LNCAP (cell line): ENCODE measurements at regions not wholly inside any gene's neighbourhood (a gene's known extent, or its start where the extent isn't known, plus 50 kb on each side); places are given as distances from the start of the nearest gene placed in this dataset.

ENCODE experiments used
- TF ChIP-seq, protein P1 (sequence below): fragments of 450-650 bp; IDR thresholded peaks from 2 replicates; pipeline ENCODE4 v1.5.1; 2017; ENCODE audit warnings: mild to moderate bottlenecking

DNA sequence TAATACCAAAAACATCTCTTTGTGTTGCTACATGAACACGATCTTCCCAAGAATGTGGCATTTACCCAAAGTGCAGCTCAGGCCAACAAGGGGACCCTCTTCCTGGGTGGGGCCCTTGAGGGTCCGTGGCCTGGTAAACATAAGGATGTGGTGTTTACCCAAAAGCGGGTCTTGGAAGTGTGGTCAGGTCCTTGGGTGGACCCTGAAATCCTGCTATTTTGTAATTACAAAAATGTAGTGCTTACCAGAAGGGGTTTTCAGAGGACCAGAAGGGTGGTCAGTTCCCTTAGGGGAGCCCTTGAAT is 87.8 kb upstream of the PRDM11 start:
- TF ChIP-seq, protein P1, sequence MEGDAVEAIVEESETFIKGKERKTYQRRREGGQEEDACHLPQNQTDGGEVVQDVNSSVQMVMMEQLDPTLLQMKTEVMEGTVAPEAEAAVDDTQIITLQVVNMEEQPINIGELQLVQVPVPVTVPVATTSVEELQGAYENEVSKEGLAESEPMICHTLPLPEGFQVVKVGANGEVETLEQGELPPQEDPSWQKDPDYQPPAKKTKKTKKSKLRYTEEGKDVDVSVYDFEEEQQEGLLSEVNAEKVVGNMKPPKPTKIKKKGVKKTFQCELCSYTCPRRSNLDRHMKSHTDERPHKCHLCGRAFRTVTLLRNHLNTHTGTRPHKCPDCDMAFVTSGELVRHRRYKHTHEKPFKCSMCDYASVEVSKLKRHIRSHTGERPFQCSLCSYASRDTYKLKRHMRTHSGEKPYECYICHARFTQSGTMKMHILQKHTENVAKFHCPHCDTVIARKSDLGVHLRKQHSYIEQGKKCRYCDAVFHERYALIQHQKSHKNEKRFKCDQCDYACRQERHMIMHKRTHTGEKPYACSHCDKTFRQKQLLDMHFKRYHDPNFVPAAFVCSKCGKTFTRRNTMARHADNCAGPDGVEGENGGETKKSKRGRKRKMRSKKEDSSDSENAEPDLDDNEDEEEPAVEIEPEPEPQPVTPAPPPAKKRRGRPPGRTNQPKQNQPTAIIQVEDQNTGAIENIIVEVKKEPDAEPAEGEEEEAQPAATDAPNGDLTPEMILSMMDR, result no peak

DNA sequence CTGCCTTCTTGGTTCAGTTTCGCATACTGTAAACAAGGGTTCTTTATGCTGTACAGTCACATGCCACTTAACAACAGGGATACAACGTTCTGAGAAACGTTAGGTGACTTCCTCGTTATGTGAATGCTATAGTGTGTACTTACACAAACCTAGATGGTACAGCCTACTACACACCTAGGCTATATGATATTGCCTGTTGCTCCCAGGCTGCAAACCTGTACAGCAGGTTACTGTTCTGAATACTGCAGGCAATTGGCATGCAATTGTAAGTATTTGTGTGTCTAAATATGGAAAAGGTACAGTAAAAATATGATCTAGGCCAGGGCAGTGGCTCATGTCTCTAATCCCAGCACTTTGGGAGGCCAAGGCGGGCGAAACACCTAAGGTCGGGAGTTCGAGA is 85.7 kb upstream of the PRDM11 start:
- TF ChIP-seq, protein P1, result no peak

DNA sequence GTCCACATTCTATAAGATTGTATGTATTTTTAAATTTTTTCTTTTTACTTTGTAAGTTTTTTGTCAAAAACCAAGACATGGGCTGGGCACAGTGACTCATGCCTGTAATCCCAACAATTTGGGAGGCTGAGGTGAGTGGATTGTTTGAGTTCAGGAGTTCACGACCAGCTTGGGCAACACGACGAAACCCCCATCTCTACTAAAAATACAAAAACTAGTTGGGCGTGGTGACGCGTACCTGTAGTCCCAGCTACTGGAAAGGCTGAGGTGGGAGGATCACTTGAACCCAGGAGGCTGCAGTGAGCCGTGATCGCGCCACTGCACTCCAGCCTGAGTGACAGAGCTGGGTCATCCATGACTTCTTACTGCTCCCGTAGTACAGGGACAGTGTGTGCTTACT is 84.8 kb upstream of the PRDM11 start:
- TF ChIP-seq, protein P1, result no peak

DNA sequence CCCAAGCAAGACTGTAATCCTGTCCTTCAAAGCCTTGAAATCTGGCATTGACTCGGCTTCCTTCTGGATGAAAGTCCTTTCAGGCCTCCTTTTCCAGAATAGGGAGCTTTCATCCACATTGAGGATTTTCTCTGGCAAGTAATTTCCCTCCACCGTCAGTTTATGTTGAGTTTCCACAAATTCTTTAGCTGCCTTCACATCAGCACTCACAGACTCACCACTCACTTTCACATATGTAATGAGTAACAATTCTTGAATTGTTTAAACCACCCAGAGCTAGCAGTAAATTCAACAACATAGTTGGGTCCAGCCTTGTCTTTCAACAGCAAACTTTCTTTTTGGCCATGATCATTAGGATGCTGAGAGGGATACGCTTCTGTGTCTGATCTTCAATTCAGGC is 84.3 kb upstream of the PRDM11 start:
- TF ChIP-seq, protein P1, result no peak

DNA sequence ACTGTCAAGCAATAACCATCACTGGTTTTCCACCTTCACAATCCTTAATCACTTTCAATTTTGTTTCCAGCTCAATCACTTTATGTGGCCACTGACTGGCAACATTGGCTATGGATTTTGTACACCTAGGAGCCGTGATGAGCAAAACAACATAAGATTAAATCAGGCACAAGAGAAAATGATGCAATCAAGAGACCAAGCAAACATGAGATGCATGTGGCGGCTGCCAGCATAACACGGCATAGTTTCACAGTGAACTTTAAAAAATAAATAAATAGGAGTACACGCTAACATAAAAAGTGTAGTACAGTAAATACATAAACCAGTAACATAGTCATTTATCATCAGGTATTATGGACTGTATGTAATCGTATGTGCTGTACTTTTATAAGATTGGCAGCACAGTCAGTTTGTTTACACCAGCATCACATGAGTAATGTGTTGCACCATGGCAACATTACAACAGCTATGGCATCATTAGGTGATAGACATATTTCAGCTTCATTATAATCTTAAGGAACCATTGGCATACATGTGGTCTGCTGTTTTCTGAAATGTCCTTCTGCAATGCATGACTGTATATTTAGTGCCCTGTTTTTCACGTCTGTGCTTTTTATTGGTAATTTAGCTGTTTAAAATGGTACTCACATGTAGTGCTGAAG is 83.3 kb upstream of the PRDM11 start:
- TF ChIP-seq, protein P1, result no peak

DNA sequence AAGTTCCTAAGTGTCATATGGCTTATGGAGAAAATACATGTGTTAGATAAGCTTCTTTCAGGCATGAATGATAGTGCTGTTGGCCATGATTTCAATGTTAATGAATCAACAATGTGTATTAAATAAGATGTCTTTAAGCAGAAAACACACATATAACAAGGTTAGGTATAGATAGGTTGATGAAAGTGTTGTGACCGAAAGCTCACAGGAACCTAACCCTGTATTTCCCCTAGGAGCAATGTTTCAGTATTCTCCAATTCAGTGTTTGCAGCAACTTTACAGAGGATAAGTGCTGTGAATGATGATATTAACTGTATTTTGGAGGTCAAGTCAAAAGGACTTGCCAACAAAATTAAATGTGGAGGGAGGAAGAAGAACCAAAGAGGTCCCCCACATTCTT is 82.8 kb upstream of the PRDM11 start:
- TF ChIP-seq, protein P1, result no peak

DNA sequence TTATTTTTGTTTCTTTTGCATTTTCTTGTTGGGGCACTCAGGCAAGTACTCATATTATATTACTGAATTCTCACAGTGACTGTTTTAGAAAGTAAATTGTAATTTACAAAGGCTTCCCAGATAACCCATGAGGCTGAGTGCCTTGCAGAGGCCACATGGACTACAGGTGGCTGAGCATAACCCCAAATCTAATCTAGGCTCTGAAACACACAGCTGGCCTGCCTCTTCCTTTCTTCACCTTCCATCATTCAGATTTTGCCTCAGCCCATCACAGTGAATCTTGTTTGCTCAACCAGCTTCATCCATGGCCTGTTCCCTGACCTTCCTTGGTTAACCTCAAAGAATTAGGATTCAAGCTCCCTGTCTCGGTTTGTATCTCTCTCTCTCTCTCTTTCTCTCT is 78.5 kb upstream of the PRDM11 start:
- TF ChIP-seq, protein P1, result no peak

DNA sequence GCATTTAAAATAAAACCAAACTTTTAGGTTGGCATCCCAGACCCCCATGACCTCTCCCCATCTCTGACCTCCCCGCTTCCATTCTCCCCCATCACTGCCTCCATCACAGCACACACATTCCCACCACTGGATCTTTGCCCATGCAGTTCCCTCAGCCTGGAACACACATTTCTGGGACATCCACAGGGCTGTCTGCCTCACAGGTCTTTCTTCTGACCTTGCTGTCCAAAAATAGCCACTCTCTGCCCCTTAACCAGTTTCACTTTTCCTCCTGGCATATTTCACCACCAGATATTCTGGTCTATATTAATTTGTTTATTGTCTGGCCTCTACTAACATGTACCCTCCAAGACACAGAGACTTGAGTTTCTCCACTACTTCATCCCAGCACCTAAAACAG is 75.2 kb upstream of the PRDM11 start:
- TF ChIP-seq, protein P1, result no peak
